HG02852 (cell line): ENCODE measurements at regions not wholly inside any gene's neighbourhood (a gene's known extent, or its start where the extent isn't known, plus 50 kb on each side); places are given as distances from the start of the nearest gene placed in this dataset.
"Not testable (repeated sequence)": the region's sequence is repeated elsewhere in the genome, so short reads cannot be mapped to it uniquely, and the experiment has no call there.

Source experiments
- ATAC-seq: cut with Tn5 transposase; IDR thresholded peaks from one replicate; pipeline ENCODE4 v1.9.1; 2021; ENCODE audit warnings: mild to moderate bottlenecking, moderate library complexity; ENCODE audit not compliant: unreplicated experiment

GRCh38 chr13:80684217-80684991 lies 343.5 kb upstream of the SPRY2 start:
- ATAC-seq = no peak

GRCh38 chr13:80680786-80681366 lies 339.9 kb upstream of the SPRY2 start:
- ATAC-seq = no peak

GRCh38 chr13:80679423-80679822 lies 338.5 kb upstream of the SPRY2 start:
- no peak for ATAC-seq

GRCh38 chr13:80677227-80677626 lies 336.3 kb upstream of the SPRY2 start:
- no peak for ATAC-seq

- not testable (repeated sequence) for ATAC-seq
Observed at GRCh38 chr13:80675442-80675841, 334.5 kb upstream of the SPRY2 start.

- ATAC-seq = no peak
Observed at GRCh38 chr13:80671773-80672172, 330.8 kb upstream of the SPRY2 start.

GRCh38 chr13:80669112-80669511 lies 328.2 kb upstream of the SPRY2 start:
- ATAC-seq = no peak

GRCh38 chr13:80668452-80668851 lies 327.5 kb upstream of the SPRY2 start:
- no peak for ATAC-seq

GRCh38 chr13:80666782-80667552 lies 326.0 kb upstream of the SPRY2 start:
- ATAC-seq = no peak

- no peak for ATAC-seq
Observed at GRCh38 chr13:80665792-80666333, 324.9 kb upstream of the SPRY2 start.

GRCh38 chr13:80664950-80665349 lies 324.0 kb upstream of the SPRY2 start:
- ATAC-seq = no peak

GRCh38 chr13:80663788-80664187 lies 322.9 kb upstream of the SPRY2 start:
- no peak for ATAC-seq

GRCh38 chr13:80658705-80659104 lies 317.8 kb upstream of the SPRY2 start:
- no peak for ATAC-seq

GRCh38 chr13:80656512-80656904 lies 315.6 kb upstream of the SPRY2 start:
- no peak for ATAC-seq

GRCh38 chr13:80655778-80656511 lies 315.0 kb upstream of the SPRY2 start:
- no peak for ATAC-seq

GRCh38 chr13:80654638-80655249 lies 313.8 kb upstream of the SPRY2 start:
- ATAC-seq = no peak

- no peak for ATAC-seq
Observed at GRCh38 chr13:80649274-80649673, 308.3 kb upstream of the SPRY2 start.

GRCh38 chr13:80642641-80643040 lies 301.7 kb upstream of the SPRY2 start:
- no peak for ATAC-seq

- no peak for ATAC-seq
Observed at GRCh38 chr13:80633251-80633650, 292.3 kb upstream of the SPRY2 start.

GRCh38 chr13:80630685-80631121 lies 289.8 kb upstream of the SPRY2 start:
- ATAC-seq = no peak
